ENCODE measurements at regions not wholly inside any gene's neighbourhood (a gene's known extent, or its start where the extent isn't known, plus 50 kb on each side); places are given as distances from the start of the nearest gene placed in this dataset.
"Not testable (repeated sequence)": the region's sequence is repeated elsewhere in the genome, so short reads cannot be mapped to it uniquely, and the experiment has no call there.

DNA sequence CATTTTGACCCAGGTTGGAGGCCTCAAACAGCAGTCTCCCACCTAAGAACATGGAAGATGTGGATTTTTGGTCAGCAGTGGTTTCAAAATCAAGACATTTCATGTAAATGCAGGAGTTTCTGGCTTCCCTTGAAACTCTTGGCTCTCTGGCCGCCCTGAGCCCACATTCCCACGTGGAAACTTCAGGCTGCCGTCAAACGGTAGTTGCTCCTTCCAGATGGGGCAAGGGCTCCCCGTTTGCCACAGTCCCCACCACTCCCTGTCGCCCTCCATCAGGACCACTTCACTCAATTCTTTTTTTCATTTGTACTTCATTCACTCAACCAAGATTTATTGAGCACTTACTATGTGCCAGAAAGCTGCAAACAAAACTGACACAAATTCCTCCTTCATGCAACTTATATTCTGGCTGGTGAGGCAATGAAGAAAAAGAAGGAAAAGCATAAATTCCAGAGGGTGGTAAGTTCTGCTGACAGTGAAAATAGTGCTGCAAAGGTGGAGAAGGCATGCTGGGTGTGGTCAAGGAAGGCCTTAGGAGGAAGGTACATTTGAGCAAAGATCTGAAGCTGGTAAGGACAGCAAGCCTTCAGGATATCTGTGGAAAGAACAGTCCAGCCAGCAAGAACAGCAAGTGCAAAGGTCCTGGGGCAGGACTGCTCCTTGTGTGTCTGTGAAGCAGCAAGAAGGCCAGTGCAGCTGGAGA is 62.9 kb upstream of the PTPN1 start:
- no peaks in the 10 kb centered on the region for H3K36me3 ChIP-seq (ENCODE audit: insufficient read depth, low read length)
- H3K4me1 ChIP-seq (ENCODE audit: insufficient read depth, low read length), result peaks cover 10% of the 10 kb centered on the region
- no peak overlapping the region for H2AFZ ChIP-seq (ENCODE audit: low read depth, low read length)
- no peaks in the 10 kb centered on the region for H3K9me3 ChIP-seq (ENCODE audit: low read length)
- peaks cover 12% of the 10 kb centered on the region for H3K27me3 ChIP-seq (ENCODE audit: insufficient read depth, low read length)
- H3K4me3 ChIP-seq (ENCODE audit: low read length), result no peak overlapping the region

DNA sequence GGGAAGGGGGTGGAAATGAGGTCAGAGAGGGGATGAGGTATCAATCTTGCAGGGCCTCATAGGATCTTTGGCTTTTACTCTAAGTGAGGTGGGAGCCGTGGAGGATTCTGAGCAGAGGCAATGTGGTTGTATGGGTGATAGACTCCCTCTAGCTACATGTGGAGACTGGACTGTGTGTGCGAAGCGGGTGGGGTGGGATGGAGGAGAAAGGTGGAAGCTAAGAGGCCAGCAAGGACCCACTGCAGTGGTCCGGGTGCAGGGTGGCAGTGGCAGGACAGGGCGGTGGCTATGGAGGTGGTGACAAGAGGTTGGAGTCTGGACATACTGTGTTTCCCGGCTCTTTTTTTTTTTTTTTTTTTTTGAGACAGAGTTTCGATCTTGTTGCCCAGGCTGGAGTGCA is 62.4 kb upstream of the PTPN1 start:
- H3K9me3 ChIP-seq (ENCODE audit: low read length), result no peaks in the 10 kb centered on the region
- no peaks in the 10 kb centered on the region for H3K36me3 ChIP-seq (ENCODE audit: insufficient read depth, low read length)
- peaks cover 14% of the 10 kb centered on the region for H3K27me3 ChIP-seq (ENCODE audit: insufficient read depth, low read length)
- peaks cover 10% of the 10 kb centered on the region for H3K4me1 ChIP-seq (ENCODE audit: insufficient read depth, low read length)
- no peak overlapping the region for H3K4me3 ChIP-seq (ENCODE audit: low read length)
- no peak overlapping the region for H2AFZ ChIP-seq (ENCODE audit: low read depth, low read length)

- peaks cover 17% of the 10 kb centered on the region for H3K27me3 ChIP-seq (ENCODE audit: insufficient read depth, low read length)
- not testable (repeated sequence) for H3K36me3 ChIP-seq (ENCODE audit: insufficient read depth, low read length); H2AFZ ChIP-seq (ENCODE audit: low read depth, low read length); H3K4me1 ChIP-seq (ENCODE audit: insufficient read depth, low read length); H3K9me3 ChIP-seq (ENCODE audit: low read length); H3K4me3 ChIP-seq (ENCODE audit: low read length)
Observed at GRCh38 chr20:50448625-50449403, 61.4 kb upstream of the PTPN1 start.

GRCh38 chr20:50449738-50450492 is 60.3 kb upstream of the PTPN1 start:
- H3K4me3 ChIP-seq (ENCODE audit: low read length), result no peak overlapping the region
- no peak overlapping the region for H2AFZ ChIP-seq (ENCODE audit: low read depth, low read length)
- no peaks in the 10 kb centered on the region for H3K9me3 ChIP-seq (ENCODE audit: low read length)
- peaks cover 18% of the 10 kb centered on the region for H3K27me3 ChIP-seq (ENCODE audit: insufficient read depth, low read length)
- peaks cover 10% of the 10 kb centered on the region for H3K4me1 ChIP-seq (ENCODE audit: insufficient read depth, low read length)
- H3K36me3 ChIP-seq (ENCODE audit: insufficient read depth, low read length), result no peaks in the 10 kb centered on the region

GRCh38 chr20:50450493-50450826 is 59.7 kb upstream of the PTPN1 start:
- Histone ChIP-seq H3K4me1 (ENCODE audit: insufficient read depth, low read length) (peaks cover 10% of the 10 kb centered on the region), H3K9me3 (ENCODE audit: low read length) (no peaks in the 10 kb centered on the region), H3K36me3 (ENCODE audit: insufficient read depth, low read length) (no peaks in the 10 kb centered on the region), H3K4me3 (ENCODE audit: low read length) (no peak overlapping the region), H2AFZ (ENCODE audit: low read depth, low read length) (no peak overlapping the region), H3K27me3 (ENCODE audit: insufficient read depth, low read length) (peaks cover 18% of the 10 kb centered on the region)

DNA sequence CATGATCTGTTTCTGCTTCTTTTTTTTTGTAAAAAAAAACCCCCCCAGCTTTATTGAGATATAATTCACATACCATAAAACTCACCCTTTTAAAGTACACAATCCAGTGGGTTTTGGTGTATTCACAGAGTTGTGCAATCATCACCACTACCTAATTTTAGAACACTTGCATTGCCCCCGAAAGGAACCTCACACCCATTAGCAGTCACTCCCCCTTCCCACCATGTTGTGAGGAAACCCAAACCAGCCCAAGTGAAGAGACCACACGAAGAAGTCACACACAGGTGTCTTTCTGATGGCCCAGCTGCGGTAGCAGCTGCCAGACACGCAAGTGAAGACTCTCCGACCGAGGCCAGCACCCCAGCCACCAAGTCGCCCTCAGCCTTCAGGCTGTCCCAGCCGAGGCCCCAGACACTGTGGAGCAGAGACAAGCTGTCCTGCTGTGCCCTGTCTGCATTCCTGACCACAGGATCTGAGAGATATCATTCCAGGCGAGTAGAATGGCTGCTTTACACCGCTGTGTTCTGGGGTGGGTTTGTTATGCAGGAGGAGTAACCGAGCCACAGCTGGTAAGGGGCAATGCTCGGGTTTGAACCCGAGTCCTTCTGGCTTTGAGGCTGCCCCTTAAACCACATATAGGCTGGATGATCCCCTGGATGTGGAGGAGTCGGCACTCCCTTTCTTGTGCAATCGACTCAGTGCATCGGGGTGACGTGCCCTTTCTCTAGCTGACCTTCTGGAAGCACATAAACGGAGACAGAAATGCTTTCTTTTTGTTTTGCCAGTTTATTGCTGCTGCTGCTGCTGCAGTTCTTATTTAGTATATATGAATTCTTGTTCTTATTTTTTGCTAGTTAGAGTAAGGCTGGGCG is 59.1 kb upstream of the PTPN1 start:
- Histone ChIP-seq H3K36me3 (ENCODE audit: insufficient read depth, low read length) (no peaks in the 10 kb centered on the region), H2AFZ (ENCODE audit: low read depth, low read length) (no peak overlapping the region), H3K4me1 (ENCODE audit: insufficient read depth, low read length) (peaks cover 10% of the 10 kb centered on the region), H3K27me3 (ENCODE audit: insufficient read depth, low read length) (peaks cover 18% of the 10 kb centered on the region), H3K9me3 (ENCODE audit: low read length) (no peaks in the 10 kb centered on the region), H3K4me3 (ENCODE audit: low read length) (no peak overlapping the region)

- H2AFZ ChIP-seq (ENCODE audit: low read depth, low read length); H3K4me3 ChIP-seq (ENCODE audit: low read length); H3K4me1 ChIP-seq (ENCODE audit: insufficient read depth, low read length); H3K9me3 ChIP-seq (ENCODE audit: low read length); H3K36me3 ChIP-seq (ENCODE audit: insufficient read depth, low read length): not testable (repeated sequence)
- H3K27me3 ChIP-seq (ENCODE audit: insufficient read depth, low read length), result peaks cover 18% of the 10 kb centered on the region
Observed at GRCh38 chr20:50451792-50452425, 58.3 kb upstream of the PTPN1 start.

GRCh38 chr20:50453533-50454244 is 56.5 kb upstream of the PTPN1 start:
- Histone ChIP-seq H3K27me3 (ENCODE audit: insufficient read depth, low read length) (peaks cover 18% of the 10 kb centered on the region), H3K4me3 (ENCODE audit: low read length) (no peak overlapping the region), H3K9me3 (ENCODE audit: low read length) (no peaks in the 10 kb centered on the region), H2AFZ (ENCODE audit: low read depth, low read length) (no peak overlapping the region), H3K36me3 (ENCODE audit: insufficient read depth, low read length) (no peaks in the 10 kb centered on the region), H3K4me1 (ENCODE audit: insufficient read depth, low read length) (peaks cover 10% of the 10 kb centered on the region)

- H3K9me3 ChIP-seq (ENCODE audit: low read length); H2AFZ ChIP-seq (ENCODE audit: low read depth, low read length); H3K36me3 ChIP-seq (ENCODE audit: insufficient read depth, low read length); H3K4me3 ChIP-seq (ENCODE audit: low read length); H3K4me1 ChIP-seq (ENCODE audit: insufficient read depth, low read length): not testable (repeated sequence)
- H3K27me3 ChIP-seq (ENCODE audit: insufficient read depth, low read length), result peaks cover 14% of the 10 kb centered on the region
Observed at GRCh38 chr20:50455245-50455644, 54.9 kb upstream of the PTPN1 start.

DNA sequence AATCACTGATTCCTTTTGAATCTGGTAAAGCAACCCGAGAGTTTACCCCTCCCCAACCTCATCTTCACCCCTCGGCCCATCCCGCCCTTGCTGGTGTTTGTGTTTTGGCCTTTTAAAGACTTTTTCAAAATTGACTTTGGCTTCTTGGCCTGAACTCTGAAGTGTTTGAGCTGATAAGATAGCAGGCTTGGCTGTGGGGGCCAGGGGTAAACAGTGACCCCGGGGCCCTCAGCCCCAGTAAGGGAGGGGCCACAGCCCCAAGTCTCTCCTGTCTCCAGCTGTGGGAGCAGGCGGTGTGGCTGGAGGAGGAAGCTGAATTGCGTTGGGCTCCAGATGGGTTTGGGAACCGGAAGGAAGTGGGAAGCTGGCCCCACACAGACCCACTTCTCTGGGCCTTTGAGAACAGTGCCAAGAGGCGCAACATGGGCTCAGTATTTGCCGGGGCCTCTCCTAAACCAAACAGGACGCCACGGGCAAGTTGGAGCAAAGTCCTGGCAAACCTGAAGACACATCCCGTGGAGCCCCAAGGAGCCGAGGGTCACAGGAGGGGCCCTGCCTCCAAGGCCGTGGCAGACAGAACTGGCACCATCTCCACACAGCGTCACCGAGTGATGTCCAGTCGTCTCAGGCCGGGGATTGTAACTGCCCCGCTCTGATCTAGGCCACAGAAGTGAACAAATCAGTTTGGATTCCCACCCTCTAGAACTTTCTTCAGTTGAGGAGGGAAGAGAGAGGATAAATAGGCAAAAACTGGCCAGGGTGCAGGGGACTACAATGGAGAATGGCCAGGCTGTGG is 54.3 kb upstream of the PTPN1 start:
- H3K4me3 ChIP-seq (ENCODE audit: low read length), result no peak overlapping the region
- peaks cover 7% of the 10 kb centered on the region for H3K4me1 ChIP-seq (ENCODE audit: insufficient read depth, low read length)
- H3K36me3 ChIP-seq (ENCODE audit: insufficient read depth, low read length), result no peaks in the 10 kb centered on the region
- H3K27me3 ChIP-seq (ENCODE audit: insufficient read depth, low read length), result peaks cover 14% of the 10 kb centered on the region
- H2AFZ ChIP-seq (ENCODE audit: low read depth, low read length), result no peak overlapping the region
- no peaks in the 10 kb centered on the region for H3K9me3 ChIP-seq (ENCODE audit: low read length)

DNA sequence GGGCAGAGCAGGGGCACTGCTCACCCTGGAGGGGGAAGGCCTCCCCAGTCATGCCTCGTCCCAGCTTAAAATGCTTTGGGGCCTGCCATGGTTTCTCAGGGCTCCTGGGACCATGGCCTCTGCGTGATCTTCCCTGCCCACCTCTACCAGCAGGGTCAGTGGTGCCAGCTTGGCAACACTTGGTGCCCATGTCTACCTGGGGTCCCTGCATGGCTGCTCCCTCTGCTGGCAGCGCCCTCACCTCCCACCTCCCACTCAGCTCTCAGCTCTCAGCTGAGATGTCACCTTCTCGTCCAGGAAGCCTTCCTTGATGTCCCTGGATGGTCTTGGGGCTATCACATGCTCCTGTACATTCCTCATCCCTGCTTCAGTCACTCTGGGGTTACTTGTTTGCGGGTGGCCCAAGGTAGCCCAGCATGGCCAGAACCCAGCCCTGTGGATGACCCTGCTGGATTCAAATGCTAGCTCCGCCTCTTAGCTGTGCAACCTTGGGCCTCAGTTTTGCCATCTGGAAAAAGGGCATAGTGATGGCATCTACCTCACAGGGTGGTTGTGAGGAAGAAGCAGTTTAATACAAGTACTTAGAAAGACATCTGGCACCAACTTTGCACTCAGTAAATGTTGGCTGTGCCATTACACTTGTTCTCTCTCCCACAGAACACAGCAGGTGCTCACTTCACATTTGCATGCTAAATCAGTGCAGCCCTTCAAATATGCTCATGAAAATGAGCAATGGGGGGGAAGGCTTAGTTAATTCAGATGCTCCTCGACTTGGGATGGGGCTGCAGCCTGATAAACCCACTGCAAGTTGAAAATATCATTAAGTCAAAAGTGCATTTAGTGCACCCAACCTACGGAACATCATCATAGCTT is 53.5 kb upstream of the PTPN1 start:
- H3K4me1 ChIP-seq (ENCODE audit: insufficient read depth, low read length), result no peaks in the 10 kb centered on the region
- H3K9me3 ChIP-seq (ENCODE audit: low read length), result no peaks in the 10 kb centered on the region
- H3K4me3 ChIP-seq (ENCODE audit: low read length), result no peak overlapping the region
- H3K36me3 ChIP-seq (ENCODE audit: insufficient read depth, low read length), result no peaks in the 10 kb centered on the region
- no peak overlapping the region for H2AFZ ChIP-seq (ENCODE audit: low read depth, low read length)
- H3K27me3 ChIP-seq (ENCODE audit: insufficient read depth, low read length), result peaks cover 7% of the 10 kb centered on the region

Data from neuron (in vitro differentiated cells).